GM13977 (cell line): ENCODE measurements at regions not wholly inside any gene's neighbourhood (a gene's known extent, or its start where the extent isn't known, plus 50 kb on each side); places are given as distances from the start of the nearest gene placed in this dataset.

Source experiments
- DNase-seq: peaks from one replicate; pipeline ENCODE4 v3.0.0; 2012; ENCODE audit warnings: low spot score
- in situ Hi-C: fragments of 300-500 bp; cut with MboI; formaldehyde crosslinking; loops from one replicate; pipeline ENCODE4 v1.12.0; 2022; ENCODE audit warnings: low sequenced_read_pairs, low pct_unique_long_range_greater_than_20kb, mixed read lengths, inconsistent platforms; ENCODE audit not compliant: unreplicated experiment
- TF ChIP-seq, protein P1 (sequence below): IDR thresholded peaks from 2 replicates; pipeline ENCODE4 v1.5.1; 2012; ENCODE audit warnings: mild to moderate bottlenecking, control low read depth; ENCODE audit not compliant: insufficient read depth; ENCODE audit errors: extremely low read depth, missing control alignments

- no peak for DNase-seq
- TF ChIP-seq, protein P1, sequence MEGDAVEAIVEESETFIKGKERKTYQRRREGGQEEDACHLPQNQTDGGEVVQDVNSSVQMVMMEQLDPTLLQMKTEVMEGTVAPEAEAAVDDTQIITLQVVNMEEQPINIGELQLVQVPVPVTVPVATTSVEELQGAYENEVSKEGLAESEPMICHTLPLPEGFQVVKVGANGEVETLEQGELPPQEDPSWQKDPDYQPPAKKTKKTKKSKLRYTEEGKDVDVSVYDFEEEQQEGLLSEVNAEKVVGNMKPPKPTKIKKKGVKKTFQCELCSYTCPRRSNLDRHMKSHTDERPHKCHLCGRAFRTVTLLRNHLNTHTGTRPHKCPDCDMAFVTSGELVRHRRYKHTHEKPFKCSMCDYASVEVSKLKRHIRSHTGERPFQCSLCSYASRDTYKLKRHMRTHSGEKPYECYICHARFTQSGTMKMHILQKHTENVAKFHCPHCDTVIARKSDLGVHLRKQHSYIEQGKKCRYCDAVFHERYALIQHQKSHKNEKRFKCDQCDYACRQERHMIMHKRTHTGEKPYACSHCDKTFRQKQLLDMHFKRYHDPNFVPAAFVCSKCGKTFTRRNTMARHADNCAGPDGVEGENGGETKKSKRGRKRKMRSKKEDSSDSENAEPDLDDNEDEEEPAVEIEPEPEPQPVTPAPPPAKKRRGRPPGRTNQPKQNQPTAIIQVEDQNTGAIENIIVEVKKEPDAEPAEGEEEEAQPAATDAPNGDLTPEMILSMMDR: no peak
- in situ Hi-C loops: no loop called here
These were observed 183.5 kb downstream of the SCG2 start for GRCh38 chr2:223418604-223419199.

DNA sequence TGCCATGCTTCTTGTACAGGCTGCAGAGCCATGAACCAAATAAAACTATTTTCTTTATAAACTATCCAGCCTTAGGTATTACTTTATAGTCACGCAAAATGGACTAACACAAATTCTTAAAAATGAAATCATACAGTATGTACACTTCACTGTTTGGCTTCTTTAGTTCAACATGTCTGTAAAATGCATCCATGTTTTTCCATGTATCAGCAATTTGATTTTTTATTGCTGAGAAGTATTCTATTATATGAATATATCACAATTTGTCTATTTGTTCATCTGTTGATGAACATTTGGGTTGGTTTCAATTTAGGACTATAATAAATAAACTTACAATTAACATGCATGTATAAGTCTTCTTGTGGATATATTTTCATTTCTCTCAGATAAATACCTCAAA lies 182.1 kb downstream of the SCG2 start:
- in situ Hi-C loops: no loop called here
- TF ChIP-seq, protein P1: no peak
- no peak for DNase-seq

DNA sequence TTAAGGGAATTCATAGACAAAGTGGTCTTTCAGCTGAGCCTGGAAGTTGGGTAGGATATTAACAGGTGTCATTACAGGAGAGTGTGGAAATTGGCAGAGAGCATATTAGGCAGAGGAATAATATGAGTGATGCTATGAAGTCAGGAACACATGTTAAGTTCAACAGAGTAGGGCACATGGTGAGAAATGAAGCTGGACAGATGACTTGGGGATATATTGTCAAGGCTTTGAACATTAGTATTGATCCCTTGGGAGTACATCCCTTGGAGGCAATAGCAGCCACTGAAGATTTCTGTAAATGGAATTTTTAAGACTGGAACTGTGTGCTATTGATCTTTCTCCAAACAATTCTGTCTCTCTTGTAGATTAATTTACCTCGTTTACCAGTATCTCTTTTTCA lies 170.7 kb downstream of the SCG2 start:
- DNase-seq: no peak
- TF ChIP-seq, protein P1: no peak
- in situ Hi-C loops: no loop called here

GRCh38 chr2:223433461-223433860 lies 168.7 kb downstream of the SCG2 start:
- DNase-seq: no peak
- in situ Hi-C loops: no loop called here
- TF ChIP-seq, protein P1: no peak

- no peak for DNase-seq
- in situ Hi-C loops: no loop called here
- TF ChIP-seq, protein P1: no peak
These were observed 164.4 kb downstream of the SCG2 start for GRCh38 chr2:223437788-223438187.

- TF ChIP-seq, protein P1: no peak
- in situ Hi-C loops: no loop called here
- no peak for DNase-seq
These were observed 163.0 kb downstream of the SCG2 start for GRCh38 chr2:223439184-223439583.

DNA sequence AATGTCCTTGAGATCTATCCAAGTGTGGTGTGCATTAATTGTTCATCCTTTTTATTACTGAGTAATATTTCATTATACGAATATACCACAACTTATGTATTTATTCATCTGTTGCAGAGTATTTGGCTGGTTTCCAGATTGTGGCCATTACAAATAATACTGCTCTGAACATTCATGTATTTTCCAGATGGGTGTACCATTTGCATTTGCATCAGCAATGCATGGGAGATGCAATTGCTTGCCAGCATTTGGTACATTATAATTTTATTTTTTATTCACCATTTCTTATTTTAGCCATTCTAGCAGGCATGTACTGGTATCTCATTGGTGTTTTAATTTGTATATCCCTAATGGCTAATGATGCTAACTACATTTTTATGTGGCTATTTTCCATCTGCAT lies 162.4 kb downstream of the SCG2 start:
- in situ Hi-C loops: no loop called here
- TF ChIP-seq, protein P1: no peak
- DNase-seq: no peak
